GM06990 (cell line): ENCODE measurements at regions not wholly inside any gene's neighbourhood (a gene's known extent, or its start where the extent isn't known, plus 50 kb on each side); places are given as distances from the start of the nearest gene placed in this dataset.

Experiments
- DNase-seq: peaks from one replicate; pipeline ENCODE4 v3.0.0-alpha.2; 2011; ENCODE audit not compliant: insufficient read length; ENCODE audit errors: extremely low read depth
- H3K27me3 ChIP-seq: replicated peaks from 2 replicates; pipeline ENCODE4 v1.6.0; 2011; ENCODE audit warnings: low read length; ENCODE audit not compliant: control insufficient read depth, insufficient read depth
- H3K36me3 ChIP-seq: 2 replicates; pipeline ENCODE4 v1.5.1; 2011; ENCODE audit warnings: low read length; ENCODE audit not compliant: control insufficient read depth, insufficient read depth
- H3K4me3 ChIP-seq: replicated peaks from 2 replicates; pipeline ENCODE4 v1.5.1; 2011; ENCODE audit warnings: low read depth, mild to moderate bottlenecking, control low read depth, low read length
- TF ChIP-seq, protein P1 (sequence below): IDR thresholded peaks from 2 replicates; pipeline ENCODE4 v1.5.1; 2011; ENCODE audit warnings: low read length, control low read depth, mild to moderate bottlenecking, inconsistent platforms; ENCODE audit not compliant: insufficient read depth, poor library complexity, severe bottlenecking

DNA sequence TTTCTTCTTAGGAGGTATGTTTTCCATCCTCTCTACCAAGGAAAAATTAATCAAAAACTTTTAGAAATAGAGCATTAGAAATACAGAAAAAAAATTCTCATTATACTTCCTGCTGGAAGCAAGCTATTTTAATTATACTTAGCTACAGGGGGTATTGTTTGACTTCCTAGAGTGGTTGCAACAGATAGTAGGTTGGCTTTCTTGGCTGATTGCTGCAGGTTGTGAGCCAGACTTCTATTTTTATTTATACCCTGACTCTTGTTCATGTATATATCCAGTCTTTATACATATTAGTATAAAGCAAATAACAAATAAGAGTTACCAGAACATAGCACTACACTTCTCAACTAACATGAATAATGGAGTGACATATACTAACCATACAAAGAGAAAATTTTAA lies 460.8 kb upstream of the REG3G start:
- H3K36me3 ChIP-seq, result no peaks in the 10 kb centered on the region
- DNase-seq, result no peak
- H3K27me3 ChIP-seq, result no peaks in the 10 kb centered on the region
- TF ChIP-seq, protein P1, sequence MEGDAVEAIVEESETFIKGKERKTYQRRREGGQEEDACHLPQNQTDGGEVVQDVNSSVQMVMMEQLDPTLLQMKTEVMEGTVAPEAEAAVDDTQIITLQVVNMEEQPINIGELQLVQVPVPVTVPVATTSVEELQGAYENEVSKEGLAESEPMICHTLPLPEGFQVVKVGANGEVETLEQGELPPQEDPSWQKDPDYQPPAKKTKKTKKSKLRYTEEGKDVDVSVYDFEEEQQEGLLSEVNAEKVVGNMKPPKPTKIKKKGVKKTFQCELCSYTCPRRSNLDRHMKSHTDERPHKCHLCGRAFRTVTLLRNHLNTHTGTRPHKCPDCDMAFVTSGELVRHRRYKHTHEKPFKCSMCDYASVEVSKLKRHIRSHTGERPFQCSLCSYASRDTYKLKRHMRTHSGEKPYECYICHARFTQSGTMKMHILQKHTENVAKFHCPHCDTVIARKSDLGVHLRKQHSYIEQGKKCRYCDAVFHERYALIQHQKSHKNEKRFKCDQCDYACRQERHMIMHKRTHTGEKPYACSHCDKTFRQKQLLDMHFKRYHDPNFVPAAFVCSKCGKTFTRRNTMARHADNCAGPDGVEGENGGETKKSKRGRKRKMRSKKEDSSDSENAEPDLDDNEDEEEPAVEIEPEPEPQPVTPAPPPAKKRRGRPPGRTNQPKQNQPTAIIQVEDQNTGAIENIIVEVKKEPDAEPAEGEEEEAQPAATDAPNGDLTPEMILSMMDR, result no peak
- no peak overlapping the region for H3K4me3 ChIP-seq

DNA sequence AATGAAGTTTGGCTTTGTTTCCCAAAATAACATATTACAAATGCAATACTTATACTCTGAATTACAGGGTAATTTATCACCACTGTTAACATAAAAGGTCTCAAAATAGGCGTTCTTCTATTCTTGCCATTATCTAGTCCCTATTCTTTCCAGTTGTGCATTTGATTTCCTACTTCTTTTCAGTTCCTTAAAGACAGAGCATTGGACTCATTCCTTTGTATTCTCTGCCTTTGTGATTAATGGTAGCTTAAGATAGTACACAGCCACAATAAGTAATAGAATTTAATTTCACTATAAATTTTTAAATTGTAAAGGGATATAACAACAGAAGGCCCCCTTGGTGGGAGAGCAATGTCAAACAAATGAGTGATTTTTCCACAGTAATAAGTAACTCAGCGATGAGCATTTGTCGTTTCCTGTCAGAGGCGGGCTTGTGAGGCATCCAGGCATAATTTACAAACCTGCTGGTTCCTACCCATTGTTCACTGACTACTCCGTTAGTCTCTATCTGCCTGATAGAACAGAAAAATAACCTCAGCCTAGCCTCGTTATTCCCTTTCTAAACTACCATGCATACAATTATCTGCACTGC lies 456.6 kb upstream of the REG3G start:
- Histone ChIP-seq H3K36me3 (no peaks in the 10 kb centered on the region), H3K27me3 (no peaks in the 10 kb centered on the region), H3K4me3 (no peak overlapping the region)
- no peak for DNase-seq
- TF ChIP-seq, protein P1, result no peak

DNA sequence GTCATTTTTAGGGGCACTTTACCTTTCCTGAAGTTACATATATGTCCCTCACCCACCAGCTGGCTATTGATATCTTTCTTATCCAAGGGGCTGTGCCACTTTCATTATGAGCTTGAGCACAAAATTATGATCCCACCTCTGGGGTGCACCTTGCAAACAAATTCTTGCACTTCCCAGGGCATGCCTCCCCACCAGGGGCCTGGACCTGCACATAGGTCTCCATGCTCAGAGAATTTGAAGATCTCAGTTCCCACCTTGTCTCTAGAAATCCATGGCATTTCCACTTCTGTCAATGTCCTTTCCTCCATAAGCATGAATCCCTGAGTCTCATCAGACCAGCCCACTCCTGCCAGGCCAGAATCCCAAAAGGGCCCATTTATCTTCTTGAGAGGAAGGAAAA lies 449.1 kb upstream of the REG3G start:
- no peaks in the 10 kb centered on the region for H3K27me3 ChIP-seq
- TF ChIP-seq, protein P1, result no peak
- no peaks in the 10 kb centered on the region for H3K36me3 ChIP-seq
- no peak for DNase-seq
- H3K4me3 ChIP-seq, result no peak overlapping the region

DNA sequence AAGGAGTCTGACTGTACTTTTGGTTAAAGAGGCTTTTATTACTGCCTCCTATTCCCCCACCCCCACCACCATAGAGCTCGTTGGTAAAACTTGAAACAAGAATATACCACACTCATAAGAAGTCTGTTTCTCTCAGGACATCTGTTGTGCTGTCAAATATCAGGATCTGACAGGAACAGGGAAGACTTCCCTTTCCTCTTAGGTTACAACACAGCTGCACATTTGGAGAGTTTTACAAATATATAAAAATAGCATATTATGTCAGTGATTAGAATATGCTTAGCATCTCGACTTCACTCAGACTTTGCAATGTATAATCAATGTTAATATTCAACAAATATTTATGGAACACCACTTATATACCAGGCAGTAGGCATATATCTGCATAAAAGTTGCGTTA lies 439.6 kb upstream of the REG3G start:
- H3K4me3 ChIP-seq, result no peak overlapping the region
- no peaks in the 10 kb centered on the region for H3K36me3 ChIP-seq
- no peak for DNase-seq
- TF ChIP-seq, protein P1, result no peak
- H3K27me3 ChIP-seq, result no peaks in the 10 kb centered on the region

DNA sequence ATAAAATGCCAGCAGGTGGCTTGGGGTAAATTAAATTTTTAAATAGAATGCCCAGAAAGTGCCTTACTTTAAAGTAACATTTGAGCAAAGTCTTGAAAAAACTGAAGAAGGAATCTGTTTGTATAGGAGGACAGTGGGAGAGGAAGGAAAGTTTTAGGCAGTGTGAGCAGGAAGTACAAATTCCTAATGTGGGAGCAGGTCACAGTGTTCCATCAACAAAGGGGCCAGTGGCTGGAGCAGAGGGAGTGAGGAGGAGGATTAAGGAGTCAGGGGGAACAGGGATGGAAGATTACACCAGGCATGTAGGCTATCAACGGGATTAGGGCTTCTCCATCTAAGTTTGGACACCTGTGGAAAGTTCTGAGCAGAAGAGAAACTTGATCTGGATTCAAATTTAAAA lies 439.2 kb upstream of the REG3G start:
- no peak for DNase-seq
- Histone ChIP-seq H3K27me3 (no peaks in the 10 kb centered on the region), H3K4me3 (no peak overlapping the region), H3K36me3 (no peaks in the 10 kb centered on the region)
- TF ChIP-seq, protein P1, result no peak

DNA sequence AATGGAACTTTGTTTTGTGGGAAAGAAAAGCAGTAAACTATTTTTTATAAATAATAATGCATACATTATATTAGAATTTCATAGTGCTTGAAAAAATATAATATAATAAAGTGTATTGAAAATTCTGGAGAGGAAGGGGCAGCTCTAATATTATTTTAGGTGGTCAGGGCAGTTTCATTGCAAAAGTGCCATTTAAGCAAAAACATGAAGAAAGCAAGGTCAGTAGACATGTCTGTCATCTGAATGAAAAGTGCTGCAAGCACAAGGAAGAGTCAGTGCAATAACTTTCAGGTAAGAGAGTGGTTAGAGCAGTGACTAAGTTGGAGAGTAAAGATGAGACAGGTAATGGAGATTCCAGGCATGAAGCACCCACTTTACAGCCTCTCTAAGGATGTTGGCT lies 435.6 kb upstream of the REG3G start:
- TF ChIP-seq, protein P1, result no peak
- no peaks in the 10 kb centered on the region for H3K27me3 ChIP-seq

More for the DNA sequence above, 435.6 kb upstream of the REG3G start:
- Histone ChIP-seq H3K4me3 (no peak overlapping the region), H3K36me3 (no peaks in the 10 kb centered on the region)
- no peak for DNase-seq
